COLO668 (cell line): ENCODE measurements at regions not wholly inside any gene's neighbourhood (a gene's known extent, or its start where the extent isn't known, plus 50 kb on each side); places are given as distances from the start of the nearest gene placed in this dataset.

Experiments used
- DNase-seq: peaks from one replicate; lab custom pipeline; 2025; ENCODE audit not compliant: unreplicated experiment; lab: John Stamatoyannopoulos, UW

GRCh38 chr20:40326784-40327183 lies 362.3 kb downstream of the MAFB start:
- no peak for DNase-seq

GRCh38 chr20:40325006-40325568 lies 363.9 kb downstream of the MAFB start:
- DNase-seq, result no peak

GRCh38 chr20:40323361-40323794 lies 365.7 kb downstream of the MAFB start:
- no peak for DNase-seq

DNA sequence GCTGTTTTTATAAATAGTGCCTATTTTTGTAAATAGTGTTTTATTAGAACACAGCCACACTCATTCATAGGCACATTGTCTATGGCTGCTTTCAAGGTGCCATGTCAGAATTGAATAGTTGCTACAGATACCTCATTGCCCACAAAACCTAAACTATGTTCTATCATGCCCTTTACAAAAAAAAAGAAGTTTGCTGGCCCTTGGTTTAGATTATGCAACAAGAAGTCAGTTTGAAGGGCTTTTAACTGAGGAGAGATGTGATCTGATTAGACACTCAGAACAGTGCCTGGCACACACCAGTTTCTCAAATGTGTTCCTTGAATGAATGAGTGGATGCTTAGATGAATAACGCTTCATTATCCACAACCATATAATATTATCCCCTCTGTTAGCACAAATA lies 366.1 kb downstream of the MAFB start:
- DNase-seq, result no peak

GRCh38 chr20:40320517-40321011 lies 368.5 kb downstream of the MAFB start:
- DNase-seq, result no peak

GRCh38 chr20:40319741-40320516 lies 369.1 kb downstream of the MAFB start:
- no peak for DNase-seq

DNA sequence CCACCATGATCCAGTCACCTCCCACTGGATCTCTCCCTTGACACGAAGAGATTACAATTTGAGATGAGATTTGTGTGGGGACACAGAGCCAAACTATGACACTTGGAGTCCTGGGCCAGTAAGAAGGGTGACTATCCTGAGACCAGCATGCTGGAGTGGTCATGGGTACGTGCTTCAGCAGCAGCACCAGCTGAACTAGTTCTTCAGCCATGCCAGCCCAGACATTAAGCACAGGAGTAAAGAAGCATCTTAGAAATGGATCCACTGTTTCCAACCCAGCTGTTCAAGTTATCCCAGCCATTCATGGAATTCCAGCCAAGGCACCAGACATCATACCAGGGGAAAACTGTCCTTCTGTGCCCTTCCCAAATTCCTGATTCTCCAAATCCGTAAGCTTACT lies 370.0 kb downstream of the MAFB start:
- DNase-seq, result no peak

DNA sequence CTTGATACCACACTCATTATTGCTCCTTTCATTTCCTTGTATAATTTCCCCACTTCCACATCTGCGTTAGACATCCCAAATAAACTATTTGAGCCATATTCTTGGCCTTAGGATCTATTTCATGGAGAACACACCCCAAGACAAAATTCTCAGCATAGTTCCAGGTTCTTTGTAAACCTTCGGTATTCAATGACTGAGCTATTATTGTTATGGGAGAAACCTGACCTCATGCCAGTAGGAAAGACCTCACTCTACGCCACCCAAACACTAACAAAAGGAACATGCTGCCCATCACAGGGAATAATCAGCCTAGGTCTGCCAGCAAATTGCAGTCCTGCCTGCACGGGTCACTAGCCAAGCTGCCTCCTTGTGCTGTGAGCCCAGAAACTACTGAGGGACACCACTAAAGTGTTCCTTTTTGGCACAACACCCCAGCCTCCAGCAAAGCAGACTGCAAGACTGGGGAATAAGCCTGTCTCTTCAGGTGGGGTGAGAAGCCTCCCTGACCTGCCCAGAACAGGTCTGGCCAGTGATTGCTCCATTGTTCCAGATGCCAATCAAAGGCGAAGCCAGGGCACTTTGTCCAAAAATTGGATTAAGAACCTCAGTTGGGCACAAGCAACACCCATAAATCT lies 371.8 kb downstream of the MAFB start:
- DNase-seq, result no peak

DNA sequence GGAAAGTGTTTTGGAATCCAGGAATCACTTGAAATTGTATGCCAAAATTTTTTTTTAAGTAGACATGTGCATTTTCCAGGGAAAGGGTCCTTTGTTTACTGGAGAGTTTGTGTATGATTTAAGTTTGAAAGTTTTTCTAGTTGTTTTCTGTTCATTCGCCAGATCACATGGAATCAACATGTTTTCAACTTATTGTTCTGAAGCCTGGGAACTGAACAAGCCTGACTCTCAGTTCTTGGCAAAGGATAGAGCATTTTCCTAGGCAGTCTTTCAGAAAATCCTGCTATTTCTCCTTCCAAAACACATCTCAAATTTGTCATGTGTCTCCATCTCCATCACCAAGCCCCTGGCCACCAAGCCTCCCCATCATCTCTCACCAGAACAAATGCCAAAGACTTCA lies 374.8 kb downstream of the MAFB start:
- no peak for DNase-seq

GRCh38 chr20:40313730-40314129 lies 375.3 kb downstream of the MAFB start:
- DNase-seq, result no peak

DNA sequence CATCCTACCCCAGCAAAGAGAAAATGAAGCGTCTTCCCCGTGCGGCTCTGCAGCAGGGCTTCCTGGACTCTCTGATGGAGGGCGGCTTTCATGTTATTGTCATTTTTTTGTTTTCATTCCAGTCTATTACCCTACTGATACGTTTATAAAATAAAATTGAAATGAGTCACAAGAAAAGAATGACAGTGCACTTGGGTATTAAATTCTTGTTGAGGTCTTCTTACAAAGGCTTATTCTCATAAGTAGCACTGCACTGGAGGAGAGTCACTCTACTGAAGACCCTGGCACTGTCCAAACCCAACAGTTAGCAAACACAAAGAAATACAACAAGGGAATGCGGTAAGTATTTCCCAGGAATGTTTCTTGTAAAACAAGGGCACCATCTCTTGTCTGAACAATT lies 379.3 kb downstream of the MAFB start:
- DNase-seq, result no peak

- no peak for DNase-seq
Observed at GRCh38 chr20:40307997-40308396, 381.0 kb downstream of the MAFB start.

- no peak for DNase-seq
Observed at GRCh38 chr20:40307268-40307667, 381.8 kb downstream of the MAFB start.

DNA sequence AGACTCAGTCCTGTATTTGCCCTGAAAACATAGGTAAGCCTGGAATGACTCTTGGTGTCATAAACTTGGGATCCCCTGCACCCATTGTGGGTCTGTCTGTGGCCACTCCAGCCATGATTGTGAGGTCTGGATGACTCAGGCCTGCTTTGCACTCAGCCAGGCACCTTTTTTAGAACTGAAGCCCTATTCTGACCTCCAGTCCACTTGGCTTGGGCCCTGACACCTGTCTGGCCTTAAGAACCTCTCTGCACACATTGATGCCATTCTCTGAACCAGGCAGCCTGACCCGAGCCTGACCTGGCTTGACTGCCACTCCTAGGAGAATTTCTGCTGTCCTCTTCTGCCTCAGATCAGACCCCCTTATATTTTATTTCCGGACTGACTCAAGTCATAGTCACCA lies 383.7 kb downstream of the MAFB start:
- DNase-seq, result no peak

DNA sequence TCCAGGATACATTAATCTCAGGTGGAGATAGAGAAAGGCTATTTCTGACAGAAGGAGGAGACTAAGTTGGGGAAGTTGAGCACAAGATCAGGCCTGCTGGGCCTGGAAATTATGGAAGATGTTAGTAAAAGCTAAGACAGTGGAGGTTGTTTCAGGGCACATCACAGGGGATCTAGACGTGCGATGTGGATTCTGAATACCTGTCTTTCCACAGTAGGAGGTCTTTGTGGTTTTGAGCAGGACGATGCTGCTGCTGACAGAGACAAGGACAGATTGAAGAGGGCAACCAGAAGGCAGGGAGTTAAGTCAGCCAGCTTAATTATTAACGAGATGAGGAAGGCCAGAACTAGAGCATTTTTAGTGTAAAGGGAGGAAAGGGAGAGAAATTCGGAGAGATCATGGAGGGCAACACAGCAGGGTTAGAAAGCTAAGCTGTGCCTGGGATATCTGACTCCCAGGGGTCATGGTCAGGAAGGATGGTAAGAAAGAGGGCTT lies 384.9 kb downstream of the MAFB start:
- DNase-seq, result no peak

- no peak for DNase-seq
Observed at GRCh38 chr20:40294747-40295146, 394.3 kb downstream of the MAFB start.

GRCh38 chr20:40294175-40294574 lies 394.9 kb downstream of the MAFB start:
- DNase-seq, result no peak

DNA sequence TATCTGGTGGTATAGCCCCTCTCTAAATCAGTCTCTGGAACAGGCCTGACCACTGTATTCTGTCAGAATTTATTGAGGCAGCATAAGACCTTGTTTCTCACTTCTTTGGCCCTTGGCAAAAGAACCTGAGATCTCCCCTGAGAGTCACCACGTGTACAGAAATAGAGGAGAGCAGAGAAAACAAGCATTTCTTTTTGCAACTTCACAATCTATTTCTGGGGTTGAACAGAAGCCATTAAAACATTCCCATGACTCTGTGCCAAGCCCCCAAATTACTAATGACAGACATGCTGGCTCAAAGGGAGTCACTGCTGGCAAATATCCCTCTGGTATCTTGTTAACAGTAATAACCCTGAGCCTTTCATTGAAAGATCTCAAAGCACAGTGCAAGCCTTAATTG lies 395.3 kb downstream of the MAFB start:
- DNase-seq, result no peak

- no peak for DNase-seq
Observed at GRCh38 chr20:40291493-40292135, 397.4 kb downstream of the MAFB start.

- no peak for DNase-seq
Observed at GRCh38 chr20:40287683-40288082, 401.4 kb downstream of the MAFB start.

DNA sequence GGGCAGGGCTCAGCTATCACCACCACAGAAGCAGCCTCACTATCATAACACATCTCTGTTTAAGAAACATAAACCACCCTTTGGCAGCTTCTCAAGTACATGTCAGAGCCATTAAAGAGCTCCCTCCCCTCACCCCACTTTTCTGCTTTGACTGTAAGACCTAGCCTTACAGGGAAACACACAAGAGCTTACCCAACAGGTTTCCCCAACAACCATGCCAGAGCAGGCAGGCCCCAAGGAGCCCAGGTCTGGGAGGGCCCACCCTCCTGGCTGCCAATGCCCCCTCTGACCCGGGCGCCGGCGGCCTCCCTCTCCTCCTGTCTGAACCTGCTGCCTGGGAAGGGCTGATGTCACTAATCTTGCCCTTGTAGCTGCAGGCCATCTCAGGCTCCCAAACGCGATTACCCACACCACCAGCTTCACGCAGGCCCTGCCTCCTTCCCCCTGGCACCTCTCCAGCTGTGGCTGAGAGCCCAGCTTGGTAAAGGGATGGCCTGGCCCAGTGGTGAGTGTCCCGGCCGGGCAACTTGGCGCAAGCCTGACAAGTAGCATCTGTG lies 402.0 kb downstream of the MAFB start:
- no peak for DNase-seq
